SJCRH30 (cell line): ENCODE measurements at regions not wholly inside any gene's neighbourhood (a gene's known extent, or its start where the extent isn't known, plus 50 kb on each side); places are given as distances from the start of the nearest gene placed in this dataset.
"Not testable (repeated sequence)": the region's sequence is repeated elsewhere in the genome, so short reads cannot be mapped to it uniquely, and the experiment has no call there.

Source experiments
- DNase-seq, 2 experiments: peaks; one replicate each; pipeline ENCODE4 v3.0.0-alpha.2; 2015 to 2020
- H3K27ac ChIP-seq: fragments of 250-450 bp; sonication (Bioruptor Pico); 2 replicates; pipeline ENCODE4 v1.5.1; 2020; ENCODE audit warnings: mild to moderate bottlenecking, moderate library complexity
- H3K27me3 ChIP-seq: fragments of 250-450 bp; sonication (Bioruptor Pico); 2 replicates; pipeline ENCODE4 v1.5.1; 2020; ENCODE audit warnings: mild to moderate bottlenecking, moderate library complexity
- H3K36me3 ChIP-seq: fragments of 250-450 bp; sonication (Bioruptor Pico); 2 replicates; pipeline ENCODE4 v1.5.1; 2020; ENCODE audit warnings: mild to moderate bottlenecking, moderate library complexity
- H3K4me1 ChIP-seq: fragments of 250-450 bp; sonication (Bioruptor Pico); 2 replicates; pipeline ENCODE4 v1.5.1; 2020; ENCODE audit warnings: mild to moderate bottlenecking, moderate library complexity
- H3K4me3 ChIP-seq: fragments of 250-450 bp; sonication (Bioruptor Pico); 2 replicates; pipeline ENCODE4 v1.5.1; 2020; ENCODE audit warnings: mild to moderate bottlenecking, moderate library complexity
- H3K9me3 ChIP-seq: fragments of 250-450 bp; sonication (Bioruptor Pico); replicated peaks from 2 replicates; pipeline ENCODE4 v1.5.1; 2020; ENCODE audit warnings: mild to moderate bottlenecking, moderate library complexity

- H3K9me3 ChIP-seq, result no peaks in the 10 kb centered on the region
- H3K4me1 ChIP-seq, result no peaks in the 10 kb centered on the region
- no peak overlapping the region for H3K27ac ChIP-seq
- H3K36me3 ChIP-seq, result no peaks in the 10 kb centered on the region
- no peak overlapping the region for H3K4me3 ChIP-seq
- no peak for DNase-seq
- H3K27me3 ChIP-seq, result no peaks in the 10 kb centered on the region
Observed at GRCh38 chr2:150279686-150280085, 207.8 kb downstream of the RND3 start.

- Histone ChIP-seq H3K36me3 (no peaks in the 10 kb centered on the region), H3K4me1 (no peaks in the 10 kb centered on the region), H3K27ac (no peak overlapping the region), H3K27me3 (no peaks in the 10 kb centered on the region), H3K9me3 (no peaks in the 10 kb centered on the region), H3K4me3 (no peak overlapping the region)
- DNase-seq, result no peak
Observed at GRCh38 chr2:150276737-150277136, 210.7 kb downstream of the RND3 start.

GRCh38 chr2:150274108-150274507 lies 213.4 kb downstream of the RND3 start:
- DNase-seq, result no peak

GRCh38 chr2:150271952-150272802 lies 215.3 kb downstream of the RND3 start:
- H3K9me3 ChIP-seq, result no peaks in the 10 kb centered on the region
- no peak overlapping the region for H3K27ac ChIP-seq
- no peaks in the 10 kb centered on the region for H3K27me3 ChIP-seq
- H3K4me3 ChIP-seq, result no peak overlapping the region
- H3K4me1 ChIP-seq, result no peaks in the 10 kb centered on the region
- no peaks in the 10 kb centered on the region for H3K36me3 ChIP-seq
- DNase-seq, result no peak

More at GRCh38 chr2:150274108-150274507, 213.4 kb downstream of the RND3 start:
- H3K4me3 ChIP-seq, result no peak overlapping the region
- H3K9me3 ChIP-seq, result no peaks in the 10 kb centered on the region
- no peaks in the 10 kb centered on the region for H3K36me3 ChIP-seq
- no peaks in the 10 kb centered on the region for H3K4me1 ChIP-seq
- no peak overlapping the region for H3K27ac ChIP-seq
- H3K27me3 ChIP-seq, result no peaks in the 10 kb centered on the region

GRCh38 chr2:150267651-150268415 lies 219.6 kb downstream of the RND3 start:
- Histone ChIP-seq H3K27ac (no peak overlapping the region), H3K4me3 (no peak overlapping the region), H3K36me3 (no peaks in the 10 kb centered on the region), H3K27me3 (no peaks in the 10 kb centered on the region), H3K4me1 (no peaks in the 10 kb centered on the region), H3K9me3 (no peaks in the 10 kb centered on the region)
- DNase-seq, result no peak

- Histone ChIP-seq H3K36me3 (no peaks in the 10 kb centered on the region), H3K4me1 (no peaks in the 10 kb centered on the region), H3K4me3 (no peak overlapping the region), H3K27me3 (no peaks in the 10 kb centered on the region), H3K9me3 (no peaks in the 10 kb centered on the region), H3K27ac (no peak overlapping the region)
- DNase-seq, result no peak
Observed at GRCh38 chr2:150266931-150267330, 220.5 kb downstream of the RND3 start.

- no peak for DNase-seq
- Histone ChIP-seq H3K27me3 (no peaks in the 10 kb centered on the region), H3K9me3 (no peaks in the 10 kb centered on the region), H3K36me3 (no peaks in the 10 kb centered on the region), H3K27ac (no peak overlapping the region), H3K4me1 (no peaks in the 10 kb centered on the region), H3K4me3 (no peak overlapping the region)
Observed at GRCh38 chr2:150264442-150264841, 223.0 kb downstream of the RND3 start.

- Histone ChIP-seq H3K4me1 (no peaks in the 10 kb centered on the region), H3K27ac (no peak overlapping the region), H3K4me3 (no peak overlapping the region), H3K36me3 (no peaks in the 10 kb centered on the region), H3K27me3 (no peaks in the 10 kb centered on the region), H3K9me3 (no peaks in the 10 kb centered on the region)
- no peak for DNase-seq
Observed at GRCh38 chr2:150261691-150262090, 225.8 kb downstream of the RND3 start.

GRCh38 chr2:150260636-150261035 lies 226.8 kb downstream of the RND3 start:
- no peak for DNase-seq
- Histone ChIP-seq H3K27me3 (no peaks in the 10 kb centered on the region), H3K4me1 (no peaks in the 10 kb centered on the region), H3K27ac (no peak overlapping the region), H3K36me3 (no peaks in the 10 kb centered on the region), H3K9me3 (no peaks in the 10 kb centered on the region), H3K4me3 (no peak overlapping the region)

- no peak overlapping the region for H3K27ac ChIP-seq
Observed at GRCh38 chr2:150259746-150260145, 227.7 kb downstream of the RND3 start.

GRCh38 chr2:150258781-150259307 lies 228.6 kb downstream of the RND3 start:
- no peak overlapping the region for H3K4me3 ChIP-seq
- H3K27ac ChIP-seq, result no peak overlapping the region
- no peaks in the 10 kb centered on the region for H3K4me1 ChIP-seq
- no peaks in the 10 kb centered on the region for H3K36me3 ChIP-seq
- no peaks in the 10 kb centered on the region for H3K27me3 ChIP-seq
- DNase-seq, result no peak
- no peaks in the 10 kb centered on the region for H3K9me3 ChIP-seq

More at GRCh38 chr2:150259746-150260145, 227.7 kb downstream of the RND3 start:
- no peak for DNase-seq
- Histone ChIP-seq H3K4me3 (no peak overlapping the region), H3K27me3 (no peaks in the 10 kb centered on the region), H3K36me3 (no peaks in the 10 kb centered on the region), H3K4me1 (no peaks in the 10 kb centered on the region), H3K9me3 (no peaks in the 10 kb centered on the region)

- no peaks in the 10 kb centered on the region for H3K27me3 ChIP-seq
- H3K27ac ChIP-seq, result no peak overlapping the region
- H3K9me3 ChIP-seq, result no peaks in the 10 kb centered on the region
- no peaks in the 10 kb centered on the region for H3K36me3 ChIP-seq
- H3K4me3 ChIP-seq, result no peak overlapping the region
- DNase-seq, result no peak
- no peaks in the 10 kb centered on the region for H3K4me1 ChIP-seq
Observed at GRCh38 chr2:150256736-150257135, 230.7 kb downstream of the RND3 start.

GRCh38 chr2:150255528-150255927 lies 231.9 kb downstream of the RND3 start:
- Histone ChIP-seq H3K27me3 (no peaks in the 10 kb centered on the region), H3K4me1 (no peaks in the 10 kb centered on the region), H3K27ac (no peak overlapping the region), H3K4me3 (no peak overlapping the region), H3K36me3 (no peaks in the 10 kb centered on the region), H3K9me3 (no peaks in the 10 kb centered on the region)
- DNase-seq, result no peak

GRCh38 chr2:150249735-150250134 lies 237.7 kb downstream of the RND3 start:
- not testable (repeated sequence) for DNase-seq, H3K4me3 ChIP-seq, H3K36me3 ChIP-seq, H3K27me3 ChIP-seq, H3K4me1 ChIP-seq, H3K9me3 ChIP-seq, H3K27ac ChIP-seq

GRCh38 chr2:150247481-150247880 lies 240.0 kb downstream of the RND3 start:
- DNase-seq, result no peak
- Histone ChIP-seq H3K36me3 (no peaks in the 10 kb centered on the region), H3K9me3 (no peaks in the 10 kb centered on the region), H3K4me3 (no peak overlapping the region), H3K27me3 (no peaks in the 10 kb centered on the region), H3K4me1 (no peaks in the 10 kb centered on the region), H3K27ac (no peak overlapping the region)
